GM21381 (cell line): ENCODE measurements at regions not wholly inside any gene's neighbourhood (a gene's known extent, or its start where the extent isn't known, plus 50 kb on each side); places are given as distances from the start of the nearest gene placed in this dataset.

Experiments used
- ATAC-seq: cut with Tn5 transposase; IDR thresholded peaks from one replicate; pipeline ENCODE4 v1.9.1; 2021; ENCODE audit warnings: mild to moderate bottlenecking, moderate library complexity; ENCODE audit not compliant: unreplicated experiment

- ATAC-seq, result no peak
These were observed 389.2 kb upstream of the NFE2L3 start for GRCh38 chr7:25762511-25763462.

DNA sequence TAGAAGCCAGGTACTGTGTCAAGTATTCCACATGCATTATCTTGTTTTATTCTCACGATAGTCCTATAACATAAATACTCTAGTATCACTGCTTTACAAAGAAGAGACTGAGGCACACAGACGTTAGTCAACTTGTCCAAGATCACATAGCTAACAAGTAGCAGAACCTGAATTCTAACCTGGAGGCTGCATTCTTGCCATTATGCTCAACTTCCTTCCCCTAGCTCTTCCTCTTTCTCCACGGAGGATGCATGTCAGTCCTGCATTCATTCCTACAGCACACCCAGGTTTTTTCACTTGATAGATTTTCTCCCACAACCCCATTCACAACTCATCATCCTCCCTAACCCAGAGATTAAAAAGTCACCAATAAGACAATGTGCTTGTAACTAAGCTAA, 388.5 kb upstream of the NFE2L3 start:
- ATAC-seq, result no peak

DNA sequence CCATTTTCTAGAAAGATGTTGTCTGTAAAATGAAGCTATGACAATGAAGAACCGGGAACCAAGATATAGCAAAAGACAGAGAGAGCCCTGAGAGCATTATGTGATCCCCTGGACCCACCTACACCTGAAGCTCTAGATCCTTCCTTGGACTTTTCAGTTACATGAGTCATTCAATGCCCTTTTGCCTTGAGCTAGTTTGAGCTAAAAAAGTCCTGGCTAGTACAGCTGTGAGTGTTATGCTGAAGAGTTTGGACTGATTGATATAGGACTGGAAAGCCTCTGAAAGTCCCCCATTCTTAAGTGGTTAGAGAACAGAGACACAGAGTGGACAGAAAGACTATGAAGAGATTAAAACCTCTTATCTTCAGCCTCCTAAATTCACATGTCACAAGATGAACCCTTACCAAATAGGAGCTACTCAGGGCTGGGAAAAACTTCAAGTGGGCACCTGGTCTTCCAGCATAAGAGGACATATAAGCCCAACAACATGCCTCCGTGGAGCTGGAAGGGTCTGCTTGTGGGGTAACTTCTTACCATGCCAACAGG, 386.8 kb upstream of the NFE2L3 start:
- no peak for ATAC-seq

GRCh38 chr7:25770235-25770634, 381.8 kb upstream of the NFE2L3 start:
- no peak for ATAC-seq

DNA sequence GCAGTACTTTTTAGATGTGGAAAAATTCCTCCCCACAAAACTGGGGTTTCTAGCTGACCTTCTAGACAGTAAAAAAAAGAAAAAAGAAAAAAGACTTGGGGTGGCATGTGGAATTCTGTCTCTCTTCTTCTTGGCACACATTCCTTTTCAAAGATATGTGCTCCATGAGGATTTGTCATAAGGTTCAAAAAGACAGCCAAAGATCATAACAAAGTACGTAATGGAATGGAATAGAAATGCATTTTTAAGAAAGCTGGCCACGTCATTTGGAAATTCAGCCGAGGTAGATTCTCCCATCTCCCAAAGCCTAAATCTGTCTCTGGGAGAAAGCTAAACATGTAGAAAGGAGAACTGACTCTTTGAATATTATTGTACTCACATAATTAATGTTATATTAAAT, 381.3 kb upstream of the NFE2L3 start:
- no peak for ATAC-seq

DNA sequence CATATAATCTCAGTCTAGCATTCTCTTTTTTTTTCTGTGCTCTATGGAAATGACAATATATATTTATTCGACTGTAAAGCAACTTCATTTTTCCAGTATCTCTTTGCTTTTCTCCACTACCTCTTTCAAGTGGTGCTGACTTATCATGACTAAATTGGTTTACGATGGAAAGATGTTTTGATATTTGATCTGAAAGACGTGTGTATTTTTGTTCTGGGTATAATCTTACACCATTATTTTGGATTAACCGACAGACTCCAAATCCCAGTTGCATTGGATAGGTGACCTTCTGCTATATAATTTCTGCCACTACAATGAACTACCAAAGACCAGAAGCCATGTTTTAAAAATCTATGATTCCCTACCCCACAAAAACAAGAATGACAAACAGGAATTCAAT, 380.5 kb upstream of the NFE2L3 start:
- no peak for ATAC-seq

DNA sequence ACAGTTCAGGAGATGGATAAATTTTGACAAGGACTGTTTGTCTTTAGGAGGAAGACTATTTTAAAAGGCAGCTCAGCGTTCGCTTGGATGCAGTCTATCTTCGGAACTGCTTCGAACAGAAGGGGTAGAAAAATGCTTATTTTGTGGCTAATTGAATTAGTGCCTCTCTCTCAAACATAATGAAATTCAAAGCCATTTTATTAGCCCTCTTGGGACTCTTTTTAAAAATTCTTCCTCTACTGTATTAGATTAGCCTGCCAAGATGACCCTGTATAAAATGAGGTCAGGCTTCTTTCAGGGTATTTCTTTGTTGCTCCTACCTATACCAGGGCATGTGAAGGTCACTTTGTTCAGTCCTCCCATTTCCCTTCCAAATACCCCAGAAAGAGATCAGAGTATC, 379.2 kb upstream of the NFE2L3 start:
- no peak for ATAC-seq

GRCh38 chr7:25774675-25775074, 377.3 kb upstream of the NFE2L3 start:
- no peak for ATAC-seq

- ATAC-seq, result no peak
These were observed 376.4 kb upstream of the NFE2L3 start for GRCh38 chr7:25775570-25775969.

DNA sequence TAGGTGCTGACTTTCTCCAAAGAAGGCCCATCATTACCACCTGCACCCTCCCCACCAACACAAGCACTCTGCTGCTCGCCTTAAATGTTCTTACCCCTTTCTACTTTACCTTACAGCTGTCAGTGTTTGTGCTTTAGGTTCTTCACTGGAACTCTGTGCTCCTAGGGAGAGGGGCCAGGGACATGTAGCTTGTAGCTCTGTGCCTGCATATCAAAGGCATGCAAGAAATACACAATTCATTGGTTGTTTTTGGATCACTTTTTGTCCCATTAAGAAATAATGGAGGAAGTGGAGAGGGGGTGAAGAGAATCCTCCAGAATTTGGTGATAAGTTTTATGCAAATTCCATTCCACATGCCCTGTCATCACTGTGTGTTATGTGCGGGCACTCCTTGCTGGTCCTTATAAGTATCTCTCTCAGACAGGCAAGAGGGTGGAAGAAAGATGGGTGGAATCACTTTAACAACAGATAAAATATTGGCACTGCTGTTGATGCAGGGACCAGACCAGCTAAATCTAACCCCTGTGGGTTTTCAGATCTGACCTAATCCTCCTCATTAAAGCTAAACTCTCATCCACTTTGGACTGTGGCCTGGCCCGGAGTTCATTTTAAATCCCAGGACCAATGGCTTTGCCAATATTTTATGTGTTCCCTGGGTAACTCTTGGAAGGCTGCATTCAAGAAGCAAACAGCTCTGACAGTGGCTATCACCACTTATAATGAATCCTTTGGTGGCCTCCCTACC, 375.8 kb upstream of the NFE2L3 start:
- no peak for ATAC-seq

- no peak for ATAC-seq
These were observed 375.3 kb upstream of the NFE2L3 start for GRCh38 chr7:25776744-25777123.

- ATAC-seq, result no peak
These were observed 373.9 kb upstream of the NFE2L3 start for GRCh38 chr7:25777969-25778708.

- no peak for ATAC-seq
These were observed 372.9 kb upstream of the NFE2L3 start for GRCh38 chr7:25779002-25779546.

DNA sequence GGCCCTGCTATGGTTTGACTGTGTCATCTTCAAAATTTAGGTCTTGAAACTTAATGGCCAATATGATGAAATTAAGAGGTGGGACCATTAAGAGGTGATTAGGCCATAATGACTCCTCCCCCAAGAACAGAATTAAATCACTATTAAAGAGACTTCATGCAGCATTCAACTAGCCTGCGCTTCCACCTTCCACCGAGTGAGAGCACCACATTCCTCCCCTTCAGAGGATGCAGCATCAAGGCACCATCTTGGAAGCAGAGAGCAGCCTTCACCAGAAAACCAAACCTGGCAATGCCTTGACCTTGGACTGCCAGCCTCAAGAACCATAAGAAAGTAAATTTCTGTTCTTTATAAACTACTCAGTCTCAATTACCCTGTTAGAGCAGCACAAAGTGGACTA, 371.1 kb upstream of the NFE2L3 start:
- ATAC-seq, result no peak

DNA sequence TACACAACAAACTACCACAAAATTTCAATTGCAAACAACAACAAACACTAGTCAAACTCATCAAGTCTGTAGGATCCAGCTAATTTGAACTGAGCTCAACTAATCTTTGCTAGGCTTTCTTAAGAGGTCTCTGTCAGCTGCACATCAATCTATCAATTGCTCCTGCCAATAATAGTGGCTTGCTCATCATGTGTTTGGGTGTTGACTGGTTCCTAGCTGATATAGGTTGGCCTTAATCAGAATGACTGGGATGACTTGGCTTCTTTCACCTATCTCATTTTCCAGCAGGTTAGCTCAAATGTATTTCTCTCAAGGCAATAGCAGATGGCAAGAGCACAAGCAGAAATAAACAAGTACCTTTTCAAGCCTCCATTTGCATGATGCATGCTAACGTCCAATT, 370.3 kb upstream of the NFE2L3 start:
- ATAC-seq, result no peak

DNA sequence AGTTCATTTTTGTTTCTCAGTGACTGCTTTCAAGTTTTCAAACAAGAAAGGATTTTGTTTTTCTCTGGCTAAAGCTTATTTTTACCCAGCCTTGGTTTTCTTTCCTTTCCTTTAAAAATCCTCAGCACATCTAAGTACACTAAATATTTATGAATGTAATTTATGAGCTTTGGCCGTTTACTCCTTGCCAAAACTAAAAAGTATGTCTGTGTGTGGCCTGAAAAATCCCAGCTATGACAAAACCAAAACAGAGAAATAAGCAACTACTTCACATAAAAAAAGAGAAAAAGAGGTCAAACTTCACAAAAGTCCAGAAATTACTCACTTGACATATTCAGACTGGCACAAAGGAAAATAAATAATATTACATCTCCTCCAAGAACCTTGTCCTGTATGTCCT, 365.1 kb upstream of the NFE2L3 start:
- no peak for ATAC-seq

- ATAC-seq, result no peak
These were observed 364.7 kb upstream of the NFE2L3 start for GRCh38 chr7:25787336-25787735.

DNA sequence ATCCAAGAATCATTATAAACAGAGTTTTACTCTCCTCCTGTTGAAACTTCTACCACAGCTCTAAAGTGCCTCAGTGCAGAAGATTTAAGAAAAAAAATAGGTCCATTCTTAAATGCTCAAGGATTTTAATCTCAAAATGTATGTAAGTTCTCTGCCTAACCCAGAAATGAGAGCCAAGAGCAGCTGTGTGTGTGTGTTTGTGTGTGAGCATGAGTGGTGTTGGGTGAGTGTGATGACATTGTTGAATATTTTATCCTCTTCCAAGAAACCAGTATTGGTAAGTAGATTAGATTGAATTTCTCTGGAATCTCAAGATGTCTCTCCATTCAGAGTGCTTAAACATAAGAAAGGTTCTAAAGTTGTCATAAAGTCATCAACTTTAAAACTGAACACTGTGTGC, 363.6 kb upstream of the NFE2L3 start:
- ATAC-seq, result no peak

- ATAC-seq, result no peak
These were observed 362.9 kb upstream of the NFE2L3 start for GRCh38 chr7:25788961-25789620.
